Ishikawa (cell line): ENCODE measurements at regions not wholly inside any gene's neighbourhood (a gene's known extent, or its start where the extent isn't known, plus 50 kb on each side); places are given as distances from the start of the nearest gene placed in this dataset.

ENCODE experiments used
- CEBPB ChIP-seq: IDR thresholded peaks from 2 replicates; pipeline ENCODE4 v1.6.1; 2012
- CREB1 ChIP-seq: IDR thresholded peaks from 2 replicates; pipeline ENCODE4 v1.6.1; 2012; ENCODE audit warnings: low read depth
- EGR1 ChIP-seq: IDR thresholded peaks from 2 replicates; pipeline ENCODE4 v1.6.1; 2012
- EP300 ChIP-seq: IDR thresholded peaks from 2 replicates; pipeline ENCODE4 v1.6.1; 2012; ENCODE audit warnings: borderline replicate concordance
- FOXM1 ChIP-seq: IDR thresholded peaks from 2 replicates; pipeline ENCODE4 v1.6.1; 2012; ENCODE audit warnings: low read depth, borderline replicate concordance
- NFIC ChIP-seq: IDR thresholded peaks from 2 replicates; pipeline ENCODE4 v1.6.1; 2012
- RAD21 ChIP-seq: IDR thresholded peaks from 2 replicates; pipeline ENCODE4 v1.6.1; 2012; ENCODE audit warnings: low read depth
- TAF1 ChIP-seq: IDR thresholded peaks from 2 replicates; pipeline ENCODE4 v1.6.1; 2012; ENCODE audit warnings: low read depth, mild to moderate bottlenecking
- TCF12 ChIP-seq: IDR thresholded peaks from 2 replicates; pipeline ENCODE4 v1.6.1; 2012; ENCODE audit warnings: low read depth
- TEAD4 ChIP-seq: IDR thresholded peaks from 2 replicates; pipeline ENCODE4 v1.6.1; 2012
- YY1 ChIP-seq: IDR thresholded peaks from 2 replicates; pipeline ENCODE4 v1.6.1; 2012; ENCODE audit warnings: low read depth
- ZBTB7A ChIP-seq: IDR thresholded peaks from 2 replicates; pipeline ENCODE4 v1.6.1; 2012; ENCODE audit warnings: low read depth
- TF ChIP-seq, protein P1 (sequence below): IDR thresholded peaks from 2 replicates; pipeline ENCODE4 v1.6.1; 2012
- TF ChIP-seq, protein P2 (sequence below): IDR thresholded peaks from 2 replicates; pipeline ENCODE4 v1.6.1; 2012; ENCODE audit warnings: low read depth, mild to moderate bottlenecking
- TF ChIP-seq, protein P3 (sequence below): IDR thresholded peaks from 2 replicates; pipeline ENCODE4 v1.6.1; 2012

DNA sequence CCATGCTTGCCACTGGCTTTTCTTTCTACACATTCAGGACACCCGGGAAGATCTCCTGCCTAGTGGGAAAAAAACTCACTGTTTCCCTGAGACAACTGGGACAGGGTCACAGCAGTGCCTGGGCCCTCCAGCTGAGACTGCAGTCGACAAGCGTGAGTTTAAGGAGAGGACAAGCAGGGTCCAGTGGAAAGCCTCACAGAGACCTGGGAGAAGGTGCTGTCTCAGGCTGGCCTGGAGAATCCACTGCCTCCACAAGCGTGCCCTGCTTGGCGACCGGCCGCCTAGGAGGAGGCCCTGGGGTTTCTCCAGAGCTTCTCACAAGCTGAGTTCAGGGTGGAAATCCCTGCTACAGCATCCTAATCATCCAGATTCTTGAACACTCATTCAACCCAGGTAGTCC lies 519.6 kb upstream of the RAB6C start:
- TF ChIP-seq, protein P1, sequence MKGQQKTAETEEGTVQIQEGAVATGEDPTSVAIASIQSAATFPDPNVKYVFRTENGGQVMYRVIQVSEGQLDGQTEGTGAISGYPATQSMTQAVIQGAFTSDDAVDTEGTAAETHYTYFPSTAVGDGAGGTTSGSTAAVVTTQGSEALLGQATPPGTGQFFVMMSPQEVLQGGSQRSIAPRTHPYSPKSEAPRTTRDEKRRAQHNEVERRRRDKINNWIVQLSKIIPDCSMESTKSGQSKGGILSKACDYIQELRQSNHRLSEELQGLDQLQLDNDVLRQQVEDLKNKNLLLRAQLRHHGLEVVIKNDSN: no peak
- TF ChIP-seq YY1: no peak
- no peak for TF ChIP-seq EP300
- TF ChIP-seq NFIC: no peak
- no peak for TF ChIP-seq TEAD4
- no peak for TF ChIP-seq FOXM1
- no peak for TF ChIP-seq TAF1
- TF ChIP-seq, protein P2, sequence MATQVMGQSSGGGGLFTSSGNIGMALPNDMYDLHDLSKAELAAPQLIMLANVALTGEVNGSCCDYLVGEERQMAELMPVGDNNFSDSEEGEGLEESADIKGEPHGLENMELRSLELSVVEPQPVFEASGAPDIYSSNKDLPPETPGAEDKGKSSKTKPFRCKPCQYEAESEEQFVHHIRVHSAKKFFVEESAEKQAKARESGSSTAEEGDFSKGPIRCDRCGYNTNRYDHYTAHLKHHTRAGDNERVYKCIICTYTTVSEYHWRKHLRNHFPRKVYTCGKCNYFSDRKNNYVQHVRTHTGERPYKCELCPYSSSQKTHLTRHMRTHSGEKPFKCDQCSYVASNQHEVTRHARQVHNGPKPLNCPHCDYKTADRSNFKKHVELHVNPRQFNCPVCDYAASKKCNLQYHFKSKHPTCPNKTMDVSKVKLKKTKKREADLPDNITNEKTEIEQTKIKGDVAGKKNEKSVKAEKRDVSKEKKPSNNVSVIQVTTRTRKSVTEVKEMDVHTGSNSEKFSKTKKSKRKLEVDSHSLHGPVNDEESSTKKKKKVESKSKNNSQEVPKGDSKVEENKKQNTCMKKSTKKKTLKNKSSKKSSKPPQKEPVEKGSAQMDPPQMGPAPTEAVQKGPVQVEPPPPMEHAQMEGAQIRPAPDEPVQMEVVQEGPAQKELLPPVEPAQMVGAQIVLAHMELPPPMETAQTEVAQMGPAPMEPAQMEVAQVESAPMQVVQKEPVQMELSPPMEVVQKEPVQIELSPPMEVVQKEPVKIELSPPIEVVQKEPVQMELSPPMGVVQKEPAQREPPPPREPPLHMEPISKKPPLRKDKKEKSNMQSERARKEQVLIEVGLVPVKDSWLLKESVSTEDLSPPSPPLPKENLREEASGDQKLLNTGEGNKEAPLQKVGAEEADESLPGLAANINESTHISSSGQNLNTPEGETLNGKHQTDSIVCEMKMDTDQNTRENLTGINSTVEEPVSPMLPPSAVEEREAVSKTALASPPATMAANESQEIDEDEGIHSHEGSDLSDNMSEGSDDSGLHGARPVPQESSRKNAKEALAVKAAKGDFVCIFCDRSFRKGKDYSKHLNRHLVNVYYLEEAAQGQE: no peak
- TF ChIP-seq, protein P3, sequence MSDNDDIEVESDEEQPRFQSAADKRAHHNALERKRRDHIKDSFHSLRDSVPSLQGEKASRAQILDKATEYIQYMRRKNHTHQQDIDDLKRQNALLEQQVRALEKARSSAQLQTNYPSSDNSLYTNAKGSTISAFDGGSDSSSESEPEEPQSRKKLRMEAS: no peak
- TF ChIP-seq TCF12: no peak
- no peak for TF ChIP-seq RAD21
- no peak for TF ChIP-seq ZBTB7A
- TF ChIP-seq EGR1: no peak
- no peak for TF ChIP-seq CREB1
- no peak for TF ChIP-seq CEBPB

DNA sequence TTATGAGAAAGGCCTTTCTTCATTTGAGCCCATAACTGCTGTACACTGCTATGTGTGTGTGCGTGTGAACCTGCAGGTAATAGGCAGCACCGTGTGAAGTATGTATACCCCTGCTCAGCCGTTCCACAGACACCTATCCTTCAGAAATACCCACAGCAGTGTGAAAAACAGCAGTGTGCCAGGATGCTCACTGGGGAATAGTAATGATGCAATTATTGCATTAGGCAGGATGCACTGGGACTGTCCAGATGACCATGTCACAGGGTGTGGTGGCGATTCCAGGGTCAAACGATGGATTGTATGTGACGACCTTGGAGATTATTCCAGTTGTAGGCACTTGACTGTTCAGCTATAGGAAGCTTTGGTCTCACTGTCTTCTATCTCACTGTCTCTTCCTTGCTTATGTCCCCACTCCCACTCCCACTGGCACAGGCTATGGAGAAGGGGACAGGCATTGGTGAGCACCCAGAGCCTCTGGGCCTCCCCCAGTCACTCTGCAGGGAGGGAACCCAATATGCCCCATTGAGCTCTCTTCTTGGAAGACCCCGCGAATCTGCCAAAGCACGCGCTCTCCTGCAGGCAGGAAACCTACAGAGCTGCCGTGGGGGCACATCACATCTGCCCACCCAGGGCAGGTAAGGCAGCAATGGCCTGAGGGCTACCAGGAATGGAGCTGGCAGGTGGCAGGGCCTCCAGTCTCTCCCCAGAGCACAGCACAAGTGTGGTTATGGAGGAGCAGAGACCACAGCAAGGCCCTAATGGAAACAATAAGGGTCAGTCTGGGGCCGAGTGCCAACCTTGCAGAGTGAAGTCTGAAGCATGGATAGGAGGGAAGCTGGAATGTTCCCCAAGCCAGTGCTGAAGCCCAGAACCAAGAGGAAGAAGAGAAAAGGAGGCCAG lies 518.9 kb upstream of the RAB6C start:
- TF ChIP-seq ZBTB7A (no peak), TEAD4 (no peak), YY1 (no peak), EGR1 (no peak), EP300 (no peak), FOXM1 (no peak), TAF1 (no peak), CREB1 (no peak), RAD21 (no peak), NFIC (no peak), TCF12 (no peak), CEBPB (no peak)
- TF ChIP-seq, protein P3: no peak
- TF ChIP-seq, protein P2: no peak
- TF ChIP-seq, protein P1: no peak

DNA sequence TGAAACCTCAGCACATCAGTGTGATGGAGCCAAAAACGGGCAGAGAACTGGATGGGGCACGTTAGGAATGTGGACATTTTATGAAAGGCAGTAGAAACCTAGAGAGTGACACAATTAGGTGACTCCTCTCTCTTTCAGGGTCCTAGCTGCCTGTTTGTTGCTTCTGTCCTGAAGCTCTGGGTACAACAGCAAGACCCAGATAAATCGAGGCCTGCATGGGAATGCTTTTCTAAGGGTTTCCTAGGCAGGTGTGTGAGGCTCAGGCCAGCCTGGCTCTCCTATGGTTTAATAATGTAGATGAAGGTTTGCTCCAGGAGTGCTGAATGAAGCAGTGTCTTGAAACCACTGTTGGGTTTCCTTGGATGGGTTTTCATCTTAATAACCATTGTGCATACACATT lies 517.1 kb upstream of the RAB6C start:
- TF ChIP-seq EGR1: no peak
- TF ChIP-seq NFIC: no peak
- no peak for TF ChIP-seq RAD21
- TF ChIP-seq CEBPB: no peak
- no peak for TF ChIP-seq TEAD4
- TF ChIP-seq, protein P1: no peak
- no peak for TF ChIP-seq TCF12
- TF ChIP-seq, protein P3: no peak
- TF ChIP-seq FOXM1: no peak
- TF ChIP-seq ZBTB7A: no peak
- TF ChIP-seq TAF1: no peak
- TF ChIP-seq, protein P2: no peak
- no peak for TF ChIP-seq EP300
- no peak for TF ChIP-seq YY1
- no peak for TF ChIP-seq CREB1
